ENCODE measurements at regions not wholly inside any gene's neighbourhood (a gene's known extent, or its start where the extent isn't known, plus 50 kb on each side); places are given as distances from the start of the nearest gene placed in this dataset. TPM values are rescaled to one million over a fixed set of nuclear protein-coding genes. Genes with fewer than 3 reads are reported as not detected.
"Not testable (repeated sequence)": the region's sequence is repeated elsewhere in the genome, so short reads cannot be mapped to it uniquely, and the experiment has no call there.

- TF ChIP-seq CTCF (IDR thresholded peaks at IDR 0.05; ENCODE audit: insufficient read depth, low read length): peak; percentile 7
- DNase-seq (ENCODE audit: low read depth): no peak
Observed at GRCh38 chr11:67732045-67732787, 57.8 kb upstream of the ALDH3B2 start.

GRCh38 chr11:67731583-67731982, 57.2 kb upstream of the ALDH3B2 start:
- DNase-seq (ENCODE audit: low read depth): no peak
- TF ChIP-seq CTCF (IDR thresholded peaks at IDR 0.05; ENCODE audit: insufficient read depth, low read length): no peak
- H3K4me3 ChIP-seq (ENCODE audit: low read depth, low read length): no peak overlapping the region

More at GRCh38 chr11:67732045-67732787, 57.8 kb upstream of the ALDH3B2 start:
- H3K4me3 ChIP-seq (ENCODE audit: low read depth, low read length): no peak overlapping the region

GRCh38 chr11:67728163-67728571, 53.7 kb upstream of the ALDH3B2 start:
- not testable (repeated sequence) for H3K4me3 ChIP-seq (ENCODE audit: low read depth, low read length); DNase-seq (ENCODE audit: low read depth)

- not testable (repeated sequence) for DNase-seq (ENCODE audit: low read depth); H3K4me3 ChIP-seq (ENCODE audit: low read depth, low read length)
Observed at GRCh38 chr11:67727066-67728040, 52.9 kb upstream of the ALDH3B2 start.

Small RNA genes lying in the stretch of these regions (small RNA-seq; reads per million reads assigned to genes)
- gene AP003385.4: not detected
- gene AP003716.2: not detected
- gene RNU6-46P: 0.45 reads per million

Measured in fibroblast of the aortic adventitia (primary cell).